IMR-90 (cell line): ENCODE measurements at regions not wholly inside any gene's neighbourhood (a gene's known extent, or its start where the extent isn't known, plus 50 kb on each side); places are given as distances from the start of the nearest gene placed in this dataset.

ENCODE experiments used
- ATAC-seq: fragments of 200-7000 bp; cut with Tn5 transposase; 2 replicates; pipeline ENCODE4 v1.9.1; 2020; ENCODE audit warnings: low read depth, mild to moderate bottlenecking, moderate library complexity
- BruUV-seq: library from RNA; stranded (reverse); fragments of 400-500 nt; replicated peaks from 2 replicates; lab custom pipeline; 2021; lab: Mats Ljungman, UMichigan
- CTCF ChIA-PET: fragments of 300-600 bp; formaldehyde crosslinking; extraction: SDS; loops from one replicate; lab custom pipeline; 2021; ENCODE audit warnings: antibody characterized with exemption; lab: Yijun Ruan, JAX
- POLR2A ChIA-PET: fragments of 300-600 bp; sonication (Branson Sonifier 250); formaldehyde crosslinking; loops from one replicate; lab custom pipeline; 2022; ENCODE audit warnings: antibody characterized with exemption; ENCODE audit not compliant: unreplicated experiment; lab: Charles Lee
- DNase-seq: peaks from one replicate; pipeline ENCODE4 v3.0.0; 2013
- H2AFZ ChIP-seq: replicated peaks from 2 replicates; pipeline ENCODE3; 2013; ENCODE audit warnings: low read length, mild to moderate bottlenecking; ENCODE audit not compliant: poor library complexity
- H2AK5ac ChIP-seq: 2 replicates; pipeline ENCODE4 v1.6.1; 2013; ENCODE audit warnings: low read depth, low read length, inconsistent platforms
- H2AK9ac ChIP-seq: replicated peaks from 2 replicates; pipeline ENCODE3; 2013; ENCODE audit warnings: mild to moderate bottlenecking, low read depth, low read length, moderate library complexity; ENCODE audit not compliant: poor library complexity
- H2BK120ac ChIP-seq: 2 replicates; pipeline ENCODE4 v1.6.1; 2013; ENCODE audit warnings: low read depth, low read length, inconsistent platforms
- H2BK15ac ChIP-seq: 3 replicates; pipeline ENCODE4 v1.6.1; 2013; ENCODE audit warnings: low read depth, low read length, inconsistent platforms
- H2BK20ac ChIP-seq: 2 replicates; pipeline ENCODE4 v1.6.1; 2013; ENCODE audit warnings: low read depth, mild to moderate bottlenecking, inconsistent platforms, low read length, moderate library complexity
- H2BK5ac ChIP-seq: 2 replicates; pipeline ENCODE4 v1.6.1; 2013; ENCODE audit warnings: mild to moderate bottlenecking, low read depth, low read length, inconsistent platforms; ENCODE audit not compliant: poor library complexity, severe bottlenecking
- H3K14ac ChIP-seq: replicated peaks from 2 replicates; pipeline ENCODE4 v1.6.1; 2013; ENCODE audit warnings: low read depth, low read length, inconsistent platforms
- H3K18ac ChIP-seq: 2 replicates; pipeline ENCODE4 v1.6.1; 2013; ENCODE audit warnings: low read depth, low read length, control low read depth
- H3K23ac ChIP-seq: 2 replicates; pipeline ENCODE4 v1.6.1; 2013; ENCODE audit warnings: low read depth, low read length, inconsistent platforms
- H3K27ac ChIP-seq: 2 replicates; pipeline ENCODE4 v1.5.1; 2013; ENCODE audit warnings: mild to moderate bottlenecking, control low read depth, low read length; ENCODE audit not compliant: insufficient read depth
- H3K27me3 ChIP-seq: 2 replicates; pipeline ENCODE4 v1.6.1; 2013; ENCODE audit warnings: low read length; ENCODE audit not compliant: control insufficient read depth, insufficient read depth
- H3K36me3 ChIP-seq: 2 replicates; pipeline ENCODE4 v1.6.1; 2013; ENCODE audit warnings: low read length, mixed read lengths; ENCODE audit not compliant: control insufficient read depth, insufficient read depth
- H3K4ac ChIP-seq: 2 replicates; pipeline ENCODE4 v1.6.1; 2013; ENCODE audit warnings: low read depth, low read length, inconsistent platforms
- H3K4me1 ChIP-seq: 2 replicates; pipeline ENCODE4 v1.6.1; 2013; ENCODE audit warnings: low read length, mixed read lengths; ENCODE audit not compliant: control insufficient read depth, insufficient read depth
- H3K4me2 ChIP-seq: 2 replicates; pipeline ENCODE4 v1.6.1; 2013; ENCODE audit warnings: low read depth, mild to moderate bottlenecking, control low read depth, low read length, moderate library complexity
- H3K4me3 ChIP-seq: 2 replicates; pipeline ENCODE4 v1.5.1; 2013; ENCODE audit warnings: low read depth, mild to moderate bottlenecking, control low read depth, low read length, moderate library complexity; ENCODE audit not compliant: insufficient read depth
- H3K56ac ChIP-seq: 2 replicates; pipeline ENCODE4 v1.6.1; 2013; ENCODE audit warnings: low read length, inconsistent platforms; ENCODE audit not compliant: insufficient read depth; ENCODE audit errors: extremely low read depth
- H3K79me1 ChIP-seq, 2 experiments: 2 replicates each; pipeline ENCODE4 v1.6.1; 2013; ENCODE audit warnings: low read length in 2 of 2, inconsistent platforms in 1 of 2, low read depth in 1 of 2
- H3K9ac ChIP-seq: 2 replicates; pipeline ENCODE4 v1.6.1; 2013; ENCODE audit warnings: low read depth, low read length, control low read depth
- H3K9me1 ChIP-seq: 2 replicates; pipeline ENCODE4 v1.6.1; 2013; ENCODE audit warnings: low read length, inconsistent platforms; ENCODE audit not compliant: insufficient read depth
- H3K9me3 ChIP-seq: 2 replicates; pipeline ENCODE4 v1.6.1; 2013; ENCODE audit warnings: low read length; ENCODE audit not compliant: control insufficient read depth, insufficient read depth
- H4K20me1 ChIP-seq: 2 replicates; pipeline ENCODE4 v1.6.1; 2013; ENCODE audit warnings: low read length, inconsistent platforms; ENCODE audit not compliant: insufficient read depth
- H4K5ac ChIP-seq: 2 replicates; pipeline ENCODE4 v1.6.1; 2013; ENCODE audit warnings: mild to moderate bottlenecking, low read depth, low read length, control low read depth
- H4K8ac ChIP-seq, 2 experiments: 2 replicates each; pipeline ENCODE4 v1.6.1; 2013; ENCODE audit warnings: low read depth in 2 of 2, low read length in 2 of 2, control low read depth in 1 of 2, inconsistent platforms in 1 of 2
- H4K91ac ChIP-seq: 2 replicates; pipeline ENCODE4 v1.6.1; 2013; ENCODE audit warnings: low read depth, low read length, inconsistent platforms; ENCODE audit not compliant: insufficient read depth
- BHLHE40 ChIP-seq: fragments of 150-350 bp; IDR thresholded peaks from 2 replicates; pipeline ENCODE4 v1.6.1; 2016; ENCODE audit warnings: mild to moderate bottlenecking, low read depth, low read length
- CHD1 ChIP-seq: IDR thresholded peaks from 2 replicates; pipeline ENCODE4 v1.6.1; 2012; ENCODE audit warnings: low read depth, low read length, improper control_type of control experiment
- MAFK ChIP-seq: IDR thresholded peaks from 2 replicates; pipeline ENCODE4 v1.6.1; 2012; ENCODE audit warnings: low read depth, low read length, improper control_type of control experiment
- MXI1 ChIP-seq: IDR thresholded peaks from 2 replicates; pipeline ENCODE4 v1.6.1; 2012; ENCODE audit warnings: low read depth, mild to moderate bottlenecking, low read length, moderate library complexity, borderline replicate concordance
- NFE2L2 ChIP-seq: fragments of 150-350 bp; IDR thresholded peaks from 2 replicates; pipeline ENCODE4 v1.6.1; 2016; ENCODE audit warnings: low read depth, mild to moderate bottlenecking, low read length
- RAD21 ChIP-seq: IDR thresholded peaks from 2 replicates; pipeline ENCODE4 v1.6.1; 2012; ENCODE audit warnings: low read length, improper control_type of control experiment
- RCOR1 ChIP-seq: IDR thresholded peaks from 2 replicates; pipeline ENCODE4 v1.6.1; 2012; ENCODE audit warnings: mild to moderate bottlenecking, low read length, improper control_type of control experiment; ENCODE audit not compliant: insufficient replicate concordance
- RFX5 ChIP-seq: IDR thresholded peaks from 2 replicates; pipeline ENCODE4 v1.8.0; 2012; ENCODE audit warnings: low read depth, mild to moderate bottlenecking, low read length, moderate library complexity
- SMC3 ChIP-seq: fragments of 150-350 bp; IDR thresholded peaks from 2 replicates; pipeline ENCODE4 v1.6.1; 2016; ENCODE audit warnings: low read depth, mild to moderate bottlenecking, antibody characterized with exemption, low read length, moderate library complexity
- USF2 ChIP-seq: fragments of 150-350 bp; IDR thresholded peaks from 2 replicates; pipeline ENCODE4 v1.6.1; 2017; ENCODE audit warnings: mild to moderate bottlenecking, antibody characterized with exemption, low read length, low read depth
- WGBS, 2 experiments: methylation state at CpG; one replicate each; pipeline versions ENCODE4 v1.1.5 to v1.1.7; 2013; ENCODE audit warnings: missing lambda C conversion rate in 2 of 2; ENCODE audit not compliant: insufficient read length in 1 of 2; ENCODE audit errors: extremely low coverage in 2 of 2; 5-methylcytosine and 5-hydroxymethylcytosine counted together
- dilution Hi-C: fragments of 300-500 bp; cut with HindIII; formaldehyde crosslinking; loops from one replicate; pipeline ENCODE4 v1.14.3; 2018; ENCODE audit warnings: low sequenced_read_pairs; ENCODE audit not compliant: unreplicated experiment
- in situ Hi-C: fragments of 300-500 bp; cut with MboI; formaldehyde crosslinking; loops from 3 replicates; pipeline ENCODE4 v1.14.3; 2019; ENCODE audit warnings: low sequenced_read_pairs, inconsistent platforms, mixed read lengths
- intact Hi-C: fragments of 100-400 bp; cut with micrococcal nuclease; formaldehyde crosslinking; loops from 2 replicates; pipeline ENCODE4 v1.10.0; 2022
- TF ChIP-seq, protein P1 (sequence below): fragments of 150-350 bp; IDR thresholded peaks from 2 replicates; pipeline ENCODE4 v1.6.1; 2016; ENCODE audit warnings: low read depth, mild to moderate bottlenecking, low read length, moderate library complexity, borderline replicate concordance
- TF ChIP-seq, protein P2 (sequence below): conservative IDR thresholded peaks from 2 replicates; pipeline ENCODE4 v1.5.1; 2012; ENCODE audit warnings: mild to moderate bottlenecking, low read depth, low read length, improper control_type of control experiment

DNA sequence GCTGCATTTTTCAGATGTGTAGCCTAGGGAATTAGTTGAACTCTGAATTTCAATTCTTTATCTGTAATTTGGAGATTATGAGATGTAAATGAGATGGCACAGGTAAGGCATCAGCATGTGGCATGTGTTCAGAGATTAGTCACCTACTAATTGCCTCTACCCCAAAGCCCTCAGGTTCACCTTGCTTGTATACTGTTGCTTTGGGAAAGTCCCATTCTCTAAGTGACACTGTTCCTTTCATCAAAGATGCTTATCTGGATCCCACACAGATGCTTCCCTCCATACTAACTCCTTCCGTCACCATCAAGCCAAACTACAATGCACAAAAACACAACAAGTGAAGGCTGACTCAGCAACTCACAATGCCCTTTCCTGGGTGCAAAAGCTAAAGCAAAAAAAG lies 143.7 kb downstream of the LRATD1 start:
- no peak overlapping the region for H3K4me3 ChIP-seq
- no peak overlapping the region for H2AK9ac ChIP-seq
- peaks cover 2% of the 10 kb centered on the region for H3K4me1 ChIP-seq
- no peak overlapping the region for H3K27ac ChIP-seq
- H3K79me1 ChIP-seq: no peaks in the 10 kb centered on the region
- dilution Hi-C loops: no loop called here
- no peak overlapping the region for H3K23ac ChIP-seq
- no TSS peak for BruUV-seq
- no peak overlapping the region for H2AK5ac ChIP-seq
- H3K14ac ChIP-seq: no peak overlapping the region
- no peak overlapping the region for H3K18ac ChIP-seq
- H2BK15ac ChIP-seq: no peak overlapping the region
- TF ChIP-seq SMC3 (no peak), USF2 (no peak), CHD1 (no peak), MXI1 (no peak), RAD21 (no peak), BHLHE40 (no peak), NFE2L2 (no peak), RFX5 (no peak), MAFK (no peak), RCOR1 (no peak)
- TF ChIP-seq, protein P1, sequence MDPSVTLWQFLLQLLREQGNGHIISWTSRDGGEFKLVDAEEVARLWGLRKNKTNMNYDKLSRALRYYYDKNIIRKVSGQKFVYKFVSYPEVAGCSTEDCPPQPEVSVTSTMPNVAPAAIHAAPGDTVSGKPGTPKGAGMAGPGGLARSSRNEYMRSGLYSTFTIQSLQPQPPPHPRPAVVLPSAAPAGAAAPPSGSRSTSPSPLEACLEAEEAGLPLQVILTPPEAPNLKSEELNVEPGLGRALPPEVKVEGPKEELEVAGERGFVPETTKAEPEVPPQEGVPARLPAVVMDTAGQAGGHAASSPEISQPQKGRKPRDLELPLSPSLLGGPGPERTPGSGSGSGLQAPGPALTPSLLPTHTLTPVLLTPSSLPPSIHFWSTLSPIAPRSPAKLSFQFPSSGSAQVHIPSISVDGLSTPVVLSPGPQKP: no peak
- TF ChIP-seq, protein P2, sequence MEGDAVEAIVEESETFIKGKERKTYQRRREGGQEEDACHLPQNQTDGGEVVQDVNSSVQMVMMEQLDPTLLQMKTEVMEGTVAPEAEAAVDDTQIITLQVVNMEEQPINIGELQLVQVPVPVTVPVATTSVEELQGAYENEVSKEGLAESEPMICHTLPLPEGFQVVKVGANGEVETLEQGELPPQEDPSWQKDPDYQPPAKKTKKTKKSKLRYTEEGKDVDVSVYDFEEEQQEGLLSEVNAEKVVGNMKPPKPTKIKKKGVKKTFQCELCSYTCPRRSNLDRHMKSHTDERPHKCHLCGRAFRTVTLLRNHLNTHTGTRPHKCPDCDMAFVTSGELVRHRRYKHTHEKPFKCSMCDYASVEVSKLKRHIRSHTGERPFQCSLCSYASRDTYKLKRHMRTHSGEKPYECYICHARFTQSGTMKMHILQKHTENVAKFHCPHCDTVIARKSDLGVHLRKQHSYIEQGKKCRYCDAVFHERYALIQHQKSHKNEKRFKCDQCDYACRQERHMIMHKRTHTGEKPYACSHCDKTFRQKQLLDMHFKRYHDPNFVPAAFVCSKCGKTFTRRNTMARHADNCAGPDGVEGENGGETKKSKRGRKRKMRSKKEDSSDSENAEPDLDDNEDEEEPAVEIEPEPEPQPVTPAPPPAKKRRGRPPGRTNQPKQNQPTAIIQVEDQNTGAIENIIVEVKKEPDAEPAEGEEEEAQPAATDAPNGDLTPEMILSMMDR: no peak
- POLR2A ChIA-PET: no interaction called here
- H3K9me1 ChIP-seq: no peaks in the 10 kb centered on the region
- WGBS, 2 experiments: no CpG with 5 or more reads among the region's 1 CpG
- no peaks in the 10 kb centered on the region for H3K36me3 ChIP-seq
- DNase-seq (no peak), ATAC-seq (no peak)
- H4K91ac ChIP-seq: no peak overlapping the region
- H3K9ac ChIP-seq: no peak overlapping the region
- no peak overlapping the region for H2BK120ac ChIP-seq
- peaks cover 2% of the 10 kb centered on the region; the same call in 1 of the 2 replicates for H3K9me3 ChIP-seq
- H4K20me1 ChIP-seq: no peaks in the 10 kb centered on the region
- no peak overlapping the region for H4K8ac ChIP-seq
- H2BK5ac ChIP-seq: no peak overlapping the region
- in situ Hi-C loops: no loop called here
- no peaks in the 10 kb centered on the region for H3K27me3 ChIP-seq
- CTCF ChIA-PET: no interaction called here
- no peak overlapping the region for H3K4me2 ChIP-seq
- H3K56ac ChIP-seq: no peak overlapping the region
- H4K5ac ChIP-seq: no peak overlapping the region
- no peak overlapping the region for H2AFZ ChIP-seq
- no peak overlapping the region for H2BK20ac ChIP-seq
- intact Hi-C loops: no loop called here
- no peak overlapping the region for H3K4ac ChIP-seq
